Small intestine (tissue), 7 donors: ENCODE measurements at regions not wholly inside any gene's neighbourhood (a gene's known extent, or its start where the extent isn't known, plus 50 kb on each side); places are given as distances from the start of the nearest gene placed in this dataset.
"Not testable (repeated sequence)": the region's sequence is repeated elsewhere in the genome, so short reads cannot be mapped to it uniquely, and the experiment has no call there.

Experiments used
- DNase-seq, 2 donors: peaks; one replicate each; pipeline versions ENCODE4 v3.0.0 to v3.0.0-alpha.2; 2013
- FAIRE-seq: peaks from 2 replicates; lab custom pipeline; 2012; peaks lifted over from hg19 to GRCh38; lab: Jason Lieb, UNC
- H3K27ac ChIP-seq, 3 donors: one replicate each; pipeline ENCODE4 v1.5.1; 2013; ENCODE audit warnings: low read length in 2 of 3, mild to moderate bottlenecking in 2 of 3, control low read depth in 1 of 3, inconsistent platforms in 1 of 3, low read depth in 1 of 3, moderate library complexity in 1 of 3
- H3K27me3 ChIP-seq, 3 donors: one replicate each; pipeline ENCODE4 v1.6.1; 2013; ENCODE audit warnings: low read length in 3 of 3, inconsistent platforms in 1 of 3; ENCODE audit not compliant: control insufficient read depth in 3 of 3, insufficient read depth in 3 of 3
- H3K36me3 ChIP-seq, 3 donors: one replicate each; pipeline ENCODE4 v1.6.1; 2013; ENCODE audit warnings: low read length in 3 of 3, inconsistent platforms in 1 of 3, low read depth in 1 of 3, mild to moderate bottlenecking in 1 of 3, moderate library complexity in 1 of 3; ENCODE audit not compliant: control insufficient read depth in 3 of 3, insufficient read depth in 2 of 3
- H3K4me1 ChIP-seq, 3 donors: one replicate each; pipeline ENCODE4 v1.6.1; 2013; ENCODE audit warnings: low read length in 2 of 3, inconsistent platforms in 1 of 3, low read depth in 1 of 3, mild to moderate bottlenecking in 1 of 3, moderate library complexity in 1 of 3; ENCODE audit not compliant: control insufficient read depth in 3 of 3, insufficient read depth in 2 of 3
- H3K4me3 ChIP-seq, 3 donors: one replicate each; pipeline ENCODE4 v1.5.1; 2013; ENCODE audit warnings: low read length in 3 of 3, control low read depth in 1 of 3, inconsistent platforms in 1 of 3, low read depth in 1 of 3, mild to moderate bottlenecking in 1 of 3, moderate library complexity in 1 of 3
- H3K9me3 ChIP-seq, 2 donors: one replicate each; pipeline ENCODE4 v1.6.1; 2013; ENCODE audit warnings: low read depth in 1 of 2, low read length in 1 of 2; ENCODE audit not compliant: control insufficient read depth in 2 of 2, insufficient read depth in 1 of 2
- WGBS, 3 donors: extraction: QIAGEN DNeasy Blood & Tissue Kit; methylation state at CpG; one replicate each; pipeline ENCODE4 v1.1.7; 2013; 5-methylcytosine and 5-hydroxymethylcytosine counted together
- donor health status: healthy with polysubstance abuse.
- donor health status: control.
- donor health status: control.
- donor health status: Bipolar disorder and iron deficiency.
- donor health status: healthy.

- Histone ChIP-seq H3K27ac (no peak overlapping the region), H3K4me1 (no peaks in the 10 kb centered on the region), H3K4me3 (no peak overlapping the region), H3K27me3 (peaks cover 0 to 8% (median 0%) of the 10 kb centered on the region in 3 donors), H3K36me3 (no peaks in the 10 kb centered on the region), H3K9me3 (no peaks in the 10 kb centered on the region)
- 63 to 73% (median 72%) methylated on average over 7 of the region's 7 CpGs for WGBS, 3 donors
- no peak for DNase-seq
- no peak for FAIRE-seq
These were observed 90.9 kb upstream of the LRPAP1 start for GRCh38 chr4:3623106-3623505.

- not testable (repeated sequence) for H3K4me1 ChIP-seq, H3K27ac ChIP-seq, H3K4me3 ChIP-seq, H3K36me3 ChIP-seq, H3K9me3 ChIP-seq, H3K27me3 ChIP-seq, FAIRE-seq
- 19 to 48% (median 36%) methylated on average over 6 of the region's 6 CpGs for WGBS, 3 donors
- peak in 1 of 2 donors; percentile 46 for DNase-seq
These were observed 88.1 kb upstream of the LRPAP1 start for GRCh38 chr4:3620365-3620764.

- 72 to 84% (median 75%) methylated on average over 4 of the region's 4 CpGs for WGBS, 3 donors
- H3K27me3 ChIP-seq, H3K4me1 ChIP-seq, H3K4me3 ChIP-seq, DNase-seq, H3K9me3 ChIP-seq, H3K27ac ChIP-seq, FAIRE-seq, H3K36me3 ChIP-seq: not testable (repeated sequence)
These were observed 87.5 kb upstream of the LRPAP1 start for GRCh38 chr4:3619698-3620097.

GRCh38 chr4:3618341-3618740 is 86.1 kb upstream of the LRPAP1 start:
- not testable (repeated sequence) for H3K27ac ChIP-seq, FAIRE-seq, DNase-seq, H3K27me3 ChIP-seq, H3K9me3 ChIP-seq, H3K36me3 ChIP-seq, H3K4me3 ChIP-seq, H3K4me1 ChIP-seq
- WGBS, 3 donors, result 70 to 85% (median 80%) methylated on average over 3 of the region's 3 CpGs

- DNase-seq (no peak), FAIRE-seq (no peak)
- Histone ChIP-seq H3K27ac (no peak overlapping the region), H3K36me3 (peaks cover 0 to 2% (median 0%) of the 10 kb centered on the region in 3 donors), H3K4me3 (no peak overlapping the region), H3K27me3 (no peaks in the 10 kb centered on the region), H3K9me3 (no peaks in the 10 kb centered on the region), H3K4me1 (peaks cover 0 to 3% (median 0%) of the 10 kb centered on the region in 3 donors)
- 80 to 88% (median 84%) methylated on average over 40 of the region's 40 CpGs for WGBS, 3 donors
These were observed 83.4 kb upstream of the LRPAP1 start for GRCh38 chr4:3615386-3616286.

- Histone ChIP-seq H3K27me3 (no peaks in the 10 kb centered on the region), H3K4me1 (peaks cover 0 to 3% (median 0%) of the 10 kb centered on the region in 3 donors)
- 80 to 84% (median 81%) methylated on average over 8 of the region's 8 CpGs for WGBS, 3 donors
These were observed 82.4 kb upstream of the LRPAP1 start for GRCh38 chr4:3614731-3614980.

GRCh38 chr4:3613967-3614730 is 81.9 kb upstream of the LRPAP1 start:
- no peaks in the 10 kb centered on the region for H3K9me3 ChIP-seq
- 35 to 58% (median 49%) methylated on average over 23 to 25 of the region's 25 CpGs for WGBS, 3 donors
- peak; percentile 32 to 43 for DNase-seq
- H3K4me3 ChIP-seq, result no peak overlapping the region
- H3K27ac ChIP-seq, result no peak overlapping the region
- H3K36me3 ChIP-seq, result peaks cover 0 to 2% (median 0%) of the 10 kb centered on the region in 3 donors
- FAIRE-seq, result no peak
- peaks cover 0 to 3% (median 0%) of the 10 kb centered on the region in 3 donors for H3K4me1 ChIP-seq
- no peaks in the 10 kb centered on the region for H3K27me3 ChIP-seq

More at GRCh38 chr4:3614731-3614980, 82.4 kb upstream of the LRPAP1 start:
- FAIRE-seq (no peak), DNase-seq (no peak)
- H3K27ac ChIP-seq, result no peak overlapping the region
- H3K36me3 ChIP-seq, result peaks cover 0 to 2% (median 0%) of the 10 kb centered on the region in 3 donors
- no peak overlapping the region for H3K4me3 ChIP-seq
- no peaks in the 10 kb centered on the region for H3K9me3 ChIP-seq

- FAIRE-seq, result no peak
- H3K36me3 ChIP-seq, result peaks cover 0 to 2% (median 0%) of the 10 kb centered on the region in 3 donors
These were observed 80.7 kb upstream of the LRPAP1 start for GRCh38 chr4:3612934-3613333.

More at GRCh38 chr4:3612934-3613333, 80.7 kb upstream of the LRPAP1 start:
- H3K9me3 ChIP-seq, result no peaks in the 10 kb centered on the region
- H3K27ac ChIP-seq, result no peak overlapping the region
- H3K4me3 ChIP-seq, result no peak overlapping the region
- peaks cover 0 to 3% (median 0%) of the 10 kb centered on the region in 3 donors for H3K4me1 ChIP-seq
- DNase-seq, result no peak
- WGBS, 3 donors, result 82 to 91% (median 88%) methylated on average over 1 of the region's 1 CpG
- no peaks in the 10 kb centered on the region for H3K27me3 ChIP-seq
